ENCODE measurements at regions not wholly inside any gene's neighbourhood (a gene's known extent, or its start where the extent isn't known, plus 50 kb on each side); places are given as distances from the start of the nearest gene placed in this dataset.
A peak's percentile ranks its signal among the peaks of the same experiment; 100 is the strongest.
"Not testable (repeated sequence)": the region's sequence is repeated elsewhere in the genome, so short reads cannot be mapped to it uniquely, and the experiment has no call there.

DNA sequence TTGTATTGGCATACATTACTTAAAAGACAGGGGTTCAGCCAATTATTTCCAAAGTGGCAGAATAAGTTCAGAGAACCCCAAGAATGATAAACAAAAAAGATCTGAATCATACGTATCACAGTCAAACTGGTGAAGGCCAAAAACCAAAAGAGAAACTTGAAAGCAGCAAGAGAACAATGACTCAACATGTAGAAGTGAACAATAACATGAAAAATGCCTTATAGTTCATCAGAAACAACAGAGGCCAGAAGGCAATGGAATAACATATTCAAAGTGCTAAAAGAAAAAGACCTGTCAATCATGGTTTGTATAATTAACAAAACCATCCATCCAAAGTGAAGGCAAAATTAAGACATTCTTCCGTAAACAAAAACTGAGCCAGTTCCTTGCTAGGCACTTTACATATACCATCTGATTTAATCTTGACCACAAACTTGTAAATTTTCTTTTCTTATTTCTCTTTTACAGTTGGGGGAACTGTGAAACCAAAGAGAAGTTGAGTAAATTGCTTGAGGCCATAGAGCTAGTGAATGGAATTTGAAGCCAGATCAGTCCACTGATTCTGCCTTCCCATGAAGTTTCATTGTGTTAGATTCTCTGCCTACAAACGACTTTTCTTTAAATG, 232.1 kb upstream of the SEL1L start:
- no peak for DNase-seq

DNA sequence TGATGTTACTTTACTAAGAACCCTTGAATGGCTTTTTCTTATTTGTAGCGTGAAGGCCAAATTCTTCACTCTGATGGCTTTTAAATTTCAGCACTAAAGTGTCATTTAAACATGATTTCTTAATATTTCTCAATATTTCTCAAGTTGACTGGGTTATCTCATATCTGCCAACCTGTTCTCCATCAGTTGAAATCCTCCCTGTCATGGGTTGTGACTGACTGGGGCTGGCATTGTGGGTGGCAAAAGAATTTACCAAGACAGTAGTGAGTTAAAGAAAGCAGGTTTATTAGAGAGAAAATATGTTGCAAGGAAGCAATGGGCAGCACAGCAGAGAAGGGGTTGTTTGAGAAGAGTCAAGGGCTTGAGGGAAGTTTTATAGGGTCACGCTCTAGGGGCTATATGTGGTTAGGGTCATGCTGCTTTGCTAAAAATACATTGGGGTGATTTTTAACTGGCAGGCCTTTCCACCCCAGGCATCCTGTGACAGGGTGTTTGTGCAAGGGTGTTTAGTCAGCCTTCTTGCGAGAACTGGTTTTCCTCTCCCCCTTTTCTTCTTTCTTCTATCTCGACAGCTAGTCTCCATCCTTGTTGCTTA, 232.8 kb upstream of the SEL1L start:
- DNase-seq, result no peak

DNA sequence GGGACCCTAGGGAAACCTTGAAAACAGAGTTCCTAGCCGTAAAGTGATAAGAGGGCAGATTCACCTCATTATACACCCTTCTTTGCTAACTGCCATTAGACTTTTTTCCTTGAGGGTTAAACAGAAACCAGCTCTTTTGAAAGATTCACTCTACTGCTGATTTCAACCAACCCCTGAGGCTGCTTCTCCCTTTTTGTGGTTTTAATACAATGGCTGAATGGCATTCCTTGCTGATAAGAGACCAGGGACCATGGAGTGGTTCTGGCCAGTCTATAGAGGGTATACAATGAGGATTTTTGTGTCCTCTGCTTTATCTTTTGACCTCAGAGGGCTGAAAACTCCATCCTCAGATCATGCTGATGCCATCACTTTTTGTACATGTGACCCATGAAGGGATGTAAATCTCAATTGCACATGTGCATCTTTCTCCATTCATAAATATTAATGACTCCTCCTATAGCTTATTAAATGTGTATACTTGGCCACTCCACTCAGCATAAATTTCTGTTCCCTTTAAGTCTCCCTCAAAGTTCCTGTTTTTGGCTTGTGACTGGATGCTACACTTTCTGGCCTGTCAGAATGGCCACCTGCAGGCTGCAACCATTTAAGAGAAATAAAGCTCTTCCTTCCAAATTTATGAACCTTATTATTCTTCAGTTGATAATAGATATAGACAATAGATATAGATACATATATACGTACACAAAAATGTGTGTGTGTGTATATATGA, 233.8 kb upstream of the SEL1L start:
- DNase-seq, result no peak

DNA sequence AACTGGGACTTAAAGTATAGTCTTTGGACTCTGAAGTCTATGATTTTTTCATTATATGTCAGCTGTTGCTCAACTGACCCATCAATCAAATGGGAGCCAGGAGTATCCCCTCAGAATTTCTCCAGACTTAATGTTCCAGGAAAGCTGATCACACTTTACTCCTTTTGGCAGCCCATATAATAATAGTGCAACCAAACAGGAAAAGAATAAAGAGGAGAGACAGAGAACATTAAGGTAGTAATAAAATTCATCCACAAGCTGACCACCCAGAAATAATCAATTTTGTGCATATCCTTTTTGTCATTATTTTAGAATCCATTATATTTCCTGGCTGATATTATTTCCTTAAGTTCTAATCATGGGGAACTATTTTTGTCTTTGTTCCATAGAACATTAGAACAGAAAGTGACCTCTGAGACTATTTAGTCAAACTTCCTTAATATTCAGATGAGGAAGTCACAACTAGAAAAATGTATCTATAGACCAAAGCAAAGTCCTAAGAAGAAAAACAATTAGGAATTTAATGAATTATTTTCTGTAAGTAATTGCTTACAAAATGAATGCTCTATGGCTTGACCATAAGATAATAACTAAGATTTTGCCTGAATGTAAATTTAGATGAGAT, 238.1 kb upstream of the SEL1L start:
- no peak for DNase-seq

DNA sequence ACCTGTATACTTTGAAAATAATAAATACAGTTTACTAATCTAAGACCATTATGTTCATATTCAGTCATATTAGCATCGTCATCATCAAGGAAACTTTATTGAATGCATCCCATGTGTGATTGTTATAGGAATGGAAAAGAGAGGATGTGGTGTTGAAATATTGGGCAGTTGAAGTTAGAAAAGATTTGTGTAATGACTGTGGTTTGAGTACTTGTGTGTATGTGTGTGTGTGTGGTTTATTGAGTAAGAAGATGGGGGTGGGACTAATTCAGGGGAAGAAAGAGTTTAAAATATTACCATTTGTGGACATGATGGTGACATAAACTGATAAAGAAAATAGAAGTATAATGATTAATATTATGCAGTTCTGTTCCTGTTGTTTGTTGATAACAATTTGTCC, 238.7 kb upstream of the SEL1L start:
- DNase-seq, result no peak

DNA sequence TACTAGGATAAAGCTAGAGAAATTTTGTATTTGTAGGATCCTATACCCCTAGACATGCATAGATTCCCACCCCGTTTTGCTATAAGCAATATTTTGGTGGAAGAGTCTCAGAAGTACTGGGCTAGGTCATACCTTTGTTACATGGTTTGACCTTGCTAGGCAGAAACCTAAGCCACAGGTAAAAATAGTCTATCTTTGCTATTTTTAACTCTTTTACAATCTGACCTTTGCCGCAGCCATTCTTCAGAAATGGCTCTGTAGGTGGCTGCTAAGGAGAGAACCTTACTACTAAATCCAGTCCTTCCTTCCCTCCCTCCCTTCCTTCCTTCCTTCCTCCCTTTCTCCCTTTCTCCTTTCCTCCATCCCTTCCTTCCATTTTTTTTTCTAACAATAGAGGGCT, 242.9 kb upstream of the SEL1L start:
- DNase-seq, result no peak

DNA sequence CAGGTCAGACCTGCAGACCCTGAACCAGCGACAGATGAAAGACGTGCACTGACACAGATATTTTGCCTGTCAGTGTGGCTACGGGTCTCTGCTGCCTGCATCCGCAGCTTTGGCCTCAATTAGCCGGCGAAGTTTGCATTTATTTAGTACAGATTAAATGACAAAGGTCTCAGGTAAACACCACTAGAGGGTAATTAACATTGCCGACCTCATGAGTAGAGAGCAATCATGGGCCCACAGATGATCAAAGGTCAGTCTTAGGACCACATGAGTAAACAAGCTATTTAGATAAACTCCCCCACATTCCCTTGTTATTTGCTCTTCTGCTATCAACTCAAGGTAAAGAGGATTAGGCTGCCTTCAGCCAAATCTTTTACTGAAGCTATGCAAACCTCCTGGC, 248.1 kb upstream of the SEL1L start:
- DNase-seq, result not testable (repeated sequence)

DNA sequence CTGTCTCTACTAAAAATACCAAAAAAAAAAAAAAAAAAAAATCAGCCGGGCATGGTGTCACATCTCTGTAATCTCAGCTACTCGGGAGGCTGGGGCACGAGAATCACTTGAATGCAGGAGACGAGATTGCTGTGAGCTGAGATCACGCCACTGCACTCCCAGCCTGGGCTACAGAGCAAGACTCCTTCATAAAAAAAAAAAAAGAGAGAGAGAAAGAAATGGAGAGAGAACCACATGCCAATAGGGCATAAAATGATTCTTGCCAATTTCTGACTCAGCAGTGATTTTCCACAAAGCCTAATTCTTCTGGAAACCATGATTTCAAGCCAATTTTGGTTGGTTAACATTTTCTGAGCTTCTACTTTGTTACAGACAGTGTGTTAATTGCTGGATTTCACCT, 250.4 kb upstream of the SEL1L start:
- no peak for DNase-seq

DNA sequence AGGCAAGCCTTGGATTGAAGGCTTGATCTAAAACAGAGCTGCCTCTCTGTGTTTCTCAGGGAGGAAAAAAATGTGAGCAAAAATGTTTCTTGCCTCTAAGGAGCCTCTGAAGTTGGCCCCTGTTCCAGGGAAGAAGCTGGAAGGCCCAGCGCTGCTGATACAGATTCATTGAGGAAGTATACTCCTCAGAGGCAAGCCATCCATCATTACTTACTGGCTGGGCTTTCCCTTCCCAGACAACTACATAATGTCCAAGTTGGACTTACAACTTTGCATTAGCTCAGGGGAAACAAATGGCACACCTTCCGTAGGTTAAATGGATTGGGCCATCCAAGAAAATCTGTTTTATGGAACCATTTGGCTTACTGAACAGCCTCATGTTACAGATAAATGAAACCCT, 263.7 kb upstream of the SEL1L start:
- no peak for DNase-seq

DNA sequence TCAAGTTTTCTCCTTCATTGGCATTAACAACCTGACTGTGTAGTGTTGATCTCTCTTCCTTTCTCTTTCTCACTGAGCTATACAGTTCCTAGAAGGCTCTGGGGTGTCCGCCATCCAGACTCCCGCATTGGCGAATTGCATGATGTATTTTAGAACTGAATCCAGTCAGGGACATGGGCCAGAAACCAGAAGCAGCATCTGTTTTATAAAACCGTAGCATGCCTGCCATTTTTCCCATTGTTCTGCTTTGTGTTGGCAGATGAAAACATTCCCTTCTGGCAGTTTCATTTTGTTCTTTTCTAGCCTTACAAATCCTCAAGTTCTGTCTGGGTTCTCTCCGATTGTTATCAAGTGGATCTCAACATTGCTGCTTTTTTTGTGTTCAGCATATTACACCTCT, 268.3 kb upstream of the SEL1L start:
- no peak for DNase-seq

DNA sequence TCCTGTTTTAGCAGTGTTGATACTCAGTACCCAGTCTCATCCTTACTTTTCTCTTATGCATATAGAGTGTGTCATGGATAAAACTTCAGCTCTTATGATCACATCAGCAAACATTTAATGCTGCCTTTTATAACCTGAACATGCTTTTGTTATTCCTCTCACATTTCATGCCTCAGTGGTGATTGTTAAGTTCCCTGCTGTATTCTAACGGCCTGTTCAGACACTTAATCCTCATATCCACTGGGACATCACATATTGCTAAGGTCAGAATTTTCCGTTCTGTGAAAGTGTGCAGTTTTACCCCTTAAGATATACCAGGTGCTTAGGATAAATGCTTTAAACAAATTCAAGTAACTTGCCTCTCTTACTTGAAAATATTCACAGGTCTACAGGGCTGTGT, 268.7 kb upstream of the SEL1L start:
- DNase-seq, result no peak

DNA sequence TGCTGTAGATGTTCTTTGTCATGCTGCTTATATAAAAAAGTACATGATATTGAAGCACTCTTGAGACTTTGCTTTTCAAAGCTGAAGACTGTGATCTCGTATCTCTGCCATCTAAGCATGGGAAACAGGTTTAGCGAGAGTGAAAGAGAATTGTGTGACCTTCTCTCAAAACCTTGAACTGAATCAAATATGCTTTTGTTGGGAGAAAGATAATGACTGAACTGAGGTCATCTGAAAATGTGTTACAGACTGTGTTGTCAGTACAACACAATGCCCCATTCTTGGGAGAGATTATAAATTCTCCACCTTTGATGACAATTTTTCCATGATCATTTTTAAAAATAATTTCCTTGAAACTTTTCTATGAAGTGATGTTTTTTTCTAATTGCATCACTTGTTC, 272.1 kb upstream of the SEL1L start:
- DNase-seq, result no peak

DNA sequence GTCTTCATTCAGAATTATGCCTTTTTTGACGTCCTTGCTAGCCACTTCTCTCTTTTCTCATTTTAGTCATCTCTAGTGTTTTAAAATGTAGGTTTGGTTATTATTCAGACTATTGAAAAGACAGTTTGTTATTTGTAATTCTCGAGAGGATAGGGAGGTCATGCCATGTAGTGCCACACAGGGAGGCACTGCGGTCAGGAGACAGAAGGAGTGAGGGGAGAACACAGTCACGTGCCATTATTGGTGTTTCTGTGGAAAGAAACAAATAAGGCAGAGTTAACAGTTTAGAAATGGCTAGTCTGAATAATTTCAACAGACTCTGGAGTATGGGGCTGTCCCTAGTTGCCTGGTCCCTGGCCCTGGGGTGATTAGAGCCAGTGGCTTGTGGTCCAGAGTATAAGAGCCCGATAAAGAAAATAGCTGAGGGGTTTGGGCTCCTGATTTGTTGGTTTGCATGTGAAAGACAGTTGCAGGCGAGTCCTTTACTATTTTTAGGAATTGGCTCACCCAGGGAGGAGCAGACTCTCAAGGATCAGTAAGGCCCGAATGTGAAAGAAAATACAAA, 278.1 kb upstream of the SEL1L start:
- DNase-seq, result no peak

DNA sequence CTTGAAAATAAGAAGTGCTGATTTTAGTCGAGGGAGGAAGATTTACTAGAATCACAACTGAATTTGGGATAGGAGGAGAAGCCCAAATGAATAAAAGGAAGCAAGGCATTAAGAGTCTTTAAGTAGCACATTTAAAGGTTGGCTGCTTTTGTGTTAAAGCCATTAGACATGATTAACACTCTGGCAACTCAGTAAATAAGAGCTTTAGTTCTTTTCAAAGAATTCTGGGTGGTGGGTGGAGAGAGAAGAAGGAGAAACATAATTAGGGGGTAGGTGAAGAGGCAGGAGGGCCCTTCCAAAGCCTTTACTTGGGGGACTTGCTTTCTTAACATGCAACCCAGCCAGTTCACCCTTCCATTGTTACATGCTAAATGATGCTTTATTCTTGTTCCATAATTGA, 284.6 kb upstream of the SEL1L start:
- DNase-seq, result no peak

DNA sequence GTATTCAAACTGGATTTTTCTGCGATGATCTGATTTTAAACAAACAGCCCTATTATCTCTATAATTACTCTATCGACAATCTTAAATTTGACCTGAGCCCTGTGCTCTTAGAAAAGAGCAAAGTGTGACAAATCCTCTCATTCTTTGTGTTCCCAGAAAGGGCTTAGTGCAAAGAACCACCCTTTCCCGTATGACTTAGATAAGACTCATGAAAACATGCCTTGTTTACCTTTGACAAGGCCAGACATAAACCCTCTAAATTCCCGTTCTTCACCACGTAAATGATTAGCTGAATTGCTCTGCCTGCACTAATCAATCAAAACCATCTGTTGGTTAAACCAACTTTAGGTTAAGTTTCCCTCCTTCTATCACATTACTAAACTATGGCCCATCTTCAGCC, 285.7 kb upstream of the SEL1L start:
- DNase-seq, result no peak

DNA sequence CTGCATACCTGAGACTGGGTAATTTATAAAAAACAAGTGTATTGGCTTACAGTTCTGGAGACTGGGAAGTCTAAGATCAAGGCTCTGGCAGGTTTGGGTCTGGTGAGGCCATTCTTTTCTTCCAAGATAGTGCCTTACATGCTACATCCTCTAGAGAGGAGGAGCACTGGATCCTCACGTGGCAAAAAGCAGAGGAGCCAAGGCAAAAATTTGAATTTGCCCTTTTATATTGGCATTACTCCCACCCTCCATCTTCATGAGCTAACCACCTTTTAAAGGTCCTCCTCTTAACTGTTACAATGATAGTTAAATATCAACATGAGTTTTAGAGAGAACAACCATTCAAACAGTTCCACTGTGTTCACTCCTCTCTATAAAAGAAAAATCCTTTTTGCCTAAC, 286.3 kb upstream of the SEL1L start:
- no peak for DNase-seq

DNA sequence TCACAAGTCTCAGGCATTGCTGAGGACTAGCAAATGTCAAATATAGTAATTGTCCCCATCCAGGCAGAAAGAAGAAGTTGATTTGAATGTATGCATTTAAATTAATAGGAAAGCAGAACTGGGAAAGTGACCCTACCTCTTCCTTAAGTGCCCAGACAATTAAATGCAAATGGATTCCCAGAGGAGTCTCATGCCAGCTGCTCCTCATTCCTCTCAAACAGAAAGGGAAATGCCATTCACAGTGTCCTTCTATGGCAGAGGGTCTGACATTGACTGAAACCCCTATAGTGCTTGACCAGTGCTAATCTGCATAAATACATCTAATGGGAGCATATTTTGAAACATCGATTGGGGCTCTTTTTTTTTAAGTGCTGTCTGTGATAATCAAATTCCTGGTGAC, 292.4 kb upstream of the SEL1L start:
- DNase-seq, result peak; percentile 7

DNA sequence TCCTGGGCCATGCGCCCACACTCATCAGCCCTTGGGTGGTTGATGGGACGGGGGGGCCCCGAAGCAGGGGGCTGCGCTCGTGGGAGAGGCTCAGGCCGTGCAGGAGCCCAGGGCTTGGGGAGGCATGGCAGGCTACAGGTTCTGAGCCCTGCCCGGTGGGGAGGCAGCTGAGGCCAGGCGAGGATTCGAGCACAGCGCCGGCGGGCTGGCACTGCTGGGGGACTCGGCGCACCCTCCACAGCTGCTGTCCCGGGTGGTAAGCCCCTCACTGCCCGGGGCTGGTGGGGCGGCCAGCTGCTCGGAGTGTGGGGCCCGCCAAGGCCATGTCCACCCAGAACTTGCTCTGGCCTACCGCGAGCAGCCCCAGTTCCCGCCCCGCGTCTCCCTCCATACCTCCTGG, 295.8 kb upstream of the SEL1L start:
- no peak for DNase-seq

DNA sequence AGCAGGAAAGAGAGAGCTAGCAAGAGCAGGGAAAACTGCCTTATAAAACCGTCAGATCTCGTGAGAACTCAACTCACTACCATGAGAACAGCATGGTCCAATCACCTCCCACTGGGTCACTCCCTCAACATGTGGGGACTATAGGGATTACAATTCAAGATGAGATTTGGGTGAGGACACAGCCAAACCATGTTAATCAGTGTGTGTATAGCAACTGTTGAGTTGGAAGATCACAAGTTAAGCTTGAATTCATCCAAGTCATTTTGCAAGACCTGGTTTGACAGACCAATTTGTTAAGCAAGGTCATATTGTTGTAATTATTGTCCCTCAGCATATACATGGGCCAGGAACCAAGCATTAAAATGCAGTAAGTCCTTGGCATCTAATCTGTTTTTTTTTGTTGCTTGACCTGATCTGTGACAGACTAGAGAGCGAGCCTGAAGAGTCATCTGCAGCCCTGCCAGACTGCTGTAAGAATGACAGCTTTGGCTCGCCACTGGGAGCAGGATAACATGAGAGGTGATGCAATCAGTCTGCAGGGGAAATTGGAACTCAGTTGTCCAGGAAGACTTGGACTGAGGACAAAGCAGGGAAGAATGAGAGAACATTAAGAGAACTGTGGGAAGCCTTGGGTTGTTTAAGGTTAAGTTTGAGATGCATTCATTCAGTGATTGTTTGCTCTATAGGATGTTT, 297.6 kb upstream of the SEL1L start:
- no peak for DNase-seq

DNA sequence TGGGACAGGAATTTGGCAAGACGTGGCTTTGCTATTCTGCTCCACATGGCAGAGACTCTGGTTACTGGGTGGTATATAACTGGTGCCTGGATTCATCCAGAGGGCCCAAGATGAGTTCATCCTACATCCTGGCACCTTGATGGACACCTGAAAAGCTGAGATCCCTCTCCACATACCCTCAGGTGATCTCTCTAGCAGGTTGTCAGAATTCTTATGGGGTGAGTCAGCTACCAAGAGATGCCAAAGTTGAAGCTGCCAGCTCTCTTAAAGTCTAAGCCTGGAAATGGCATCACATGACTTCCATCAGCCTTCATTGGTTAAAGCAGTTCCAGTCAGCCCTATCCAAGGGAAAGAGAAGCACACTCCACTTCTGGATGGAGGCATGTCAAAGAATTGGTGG, 300.7 kb upstream of the SEL1L start:
- DNase-seq, result no peak

DNA sequence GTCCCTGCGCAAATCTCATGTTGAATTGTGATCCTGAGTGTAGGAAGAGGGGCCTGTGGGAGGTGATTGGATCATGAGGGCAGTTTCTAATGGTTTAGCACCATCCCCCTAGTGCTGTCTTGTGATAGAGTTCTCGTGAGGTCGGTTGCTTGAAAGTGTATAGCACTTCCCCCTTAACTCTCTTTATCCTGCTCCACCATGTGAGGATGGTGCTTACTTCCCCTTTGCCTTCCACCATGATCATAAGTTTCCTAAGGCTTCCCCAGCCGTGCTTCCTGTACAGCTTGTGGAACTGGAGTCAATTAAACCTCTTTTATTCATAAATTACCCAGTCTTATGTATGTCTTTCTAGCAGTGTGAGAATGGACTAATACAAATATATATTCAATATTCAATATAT, 303.7 kb upstream of the SEL1L start:
- no peak for DNase-seq

DNA sequence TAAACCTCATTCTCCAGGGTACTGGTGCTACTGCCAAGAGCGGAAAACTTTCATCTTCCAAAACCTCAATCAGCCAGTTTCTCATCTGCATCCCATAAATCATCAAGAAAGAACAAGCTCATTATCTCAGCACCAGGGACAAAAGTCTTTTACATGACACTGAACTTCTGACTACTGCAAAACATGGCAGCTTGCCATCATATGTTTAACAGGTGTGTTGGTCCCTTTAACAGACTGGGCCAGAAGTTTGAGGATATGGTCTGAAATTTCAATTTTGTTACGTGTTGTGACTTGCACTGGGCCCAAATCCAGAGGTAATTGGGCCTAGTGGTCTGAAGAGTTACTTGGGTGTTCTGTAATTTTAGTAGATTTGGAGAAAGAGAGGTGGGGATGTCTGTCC, 305.4 kb upstream of the SEL1L start:
- peak; percentile 86 for DNase-seq

DNA sequence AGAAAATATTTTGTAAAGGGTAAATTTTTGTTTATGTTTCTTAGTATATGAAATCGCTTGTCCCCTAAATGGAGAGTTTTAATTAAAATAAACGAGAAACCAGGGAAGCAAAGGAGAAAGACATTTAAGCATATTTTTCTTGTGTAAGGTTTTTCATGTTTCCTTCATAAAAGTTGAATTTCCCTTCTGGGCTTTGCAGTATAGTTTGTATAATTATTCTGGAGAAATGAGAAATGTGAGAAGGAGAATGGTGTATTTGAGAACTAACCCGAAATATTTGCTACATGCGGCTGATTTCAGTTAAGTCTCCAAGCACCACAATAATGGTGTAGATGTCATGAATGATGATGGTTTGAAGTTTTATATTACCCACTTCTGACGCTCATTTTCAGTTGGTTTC, 307.7 kb upstream of the SEL1L start:
- DNase-seq, result no peak
